B cell (primary cell): ENCODE measurements at regions not wholly inside any gene's neighbourhood (a gene's known extent, or its start where the extent isn't known, plus 50 kb on each side); places are given as distances from the start of the nearest gene placed in this dataset.

Source experiments
- ATAC-seq: fragments of 200-7000 bp; cut with Tn5 transposase; one replicate; pipeline ENCODE4 v1.10.0; 2021; ENCODE audit warnings: low read depth, mild to moderate bottlenecking, moderate number of reproducible peaks, moderate library complexity
- CTCF ChIA-PET: fragments of 350-600 bp; sonication (Branson Sonifier 250); formaldehyde crosslinking; loops from one replicate; lab custom pipeline; 2021; ENCODE audit warnings: antibody characterized with exemption, inconsistent platforms; lab: Charles Lee
- POLR2A ChIA-PET: fragments of 350-600 bp; sonication (Branson Sonifier 250); formaldehyde crosslinking; loops from one replicate; lab custom pipeline; 2021; ENCODE audit warnings: antibody characterized with exemption; lab: Charles Lee
- DNase-seq: peaks from one replicate; pipeline ENCODE4 v3.0.0; 2013
- H2AFZ ChIP-seq: 2 replicates; pipeline ENCODE4 v1.6.1; 2012; ENCODE audit warnings: mild to moderate bottlenecking, low read depth, low read length; ENCODE audit not compliant: insufficient read depth, poor library complexity, severe bottlenecking
- H3K27ac ChIP-seq, 2 donors: 1 replicate in 1 of 2; 2 replicates in 1 of 2; pipeline ENCODE4 v1.5.1; 2012 to 2013; ENCODE audit warnings: low read length in 2 of 2, mild to moderate bottlenecking in 2 of 2, moderate library complexity in 1 of 2
- H3K27me3 ChIP-seq, 4 experiments: fragments of 200-600 bp in 1 of 4; sonication (generic) in 1 of 4; replicated peaks in 1 of 4; 1 replicate in 2 of 4; 2 replicates in 2 of 4; pipeline versions ENCODE4 v1.6.1 to v1.7.0; 2013 to 2016; ENCODE audit warnings: low read length in 3 of 4, mild to moderate bottlenecking in 2 of 4, mixed read lengths in 1 of 4, moderate library complexity in 1 of 4; ENCODE audit not compliant: insufficient read depth in 4 of 4, control insufficient read depth in 3 of 4; ENCODE audit errors: control extremely low read depth in 1 of 4
- H3K36me3 ChIP-seq, 2 experiments: replicated peaks in 1 of 2; 1 replicate in 1 of 2; 2 replicates in 1 of 2; pipeline versions ENCODE4 v1.6.1 to v1.7.1; 2013; ENCODE audit warnings: low read length in 1 of 2; ENCODE audit not compliant: insufficient read depth in 2 of 2, control insufficient read depth in 1 of 2; ENCODE audit errors: control extremely low read depth in 1 of 2, extremely low read depth in 1 of 2
- H3K4me1 ChIP-seq, 2 donors: fragments of 200-600 bp in 1 of 2; sonication (generic) in 1 of 2; 1 replicate in 1 of 2; 2 replicates in 1 of 2; pipeline versions ENCODE4 v1.5.1 to v1.6.1; 2013 to 2017; ENCODE audit warnings: low read length in 2 of 2; ENCODE audit not compliant: control insufficient read depth in 2 of 2, insufficient read depth in 2 of 2
- H3K4me2 ChIP-seq: replicated peaks from 2 replicates; pipeline ENCODE3; 2012; ENCODE audit warnings: mild to moderate bottlenecking, low read depth, low read length; ENCODE audit not compliant: poor library complexity, severe bottlenecking
- H3K4me3 ChIP-seq, 5 experiments: fragments of 200-600 bp in 1 of 5; sonication (generic) in 1 of 5; 1 replicate in 3 of 5; 2 replicates in 2 of 5; pipeline versions ENCODE4 v1.5.1 to v1.7.0; 2011 to 2016; ENCODE audit warnings: low read length in 4 of 5, mild to moderate bottlenecking in 4 of 5, low read depth in 2 of 5, control low read depth in 1 of 5, moderate library complexity in 1 of 5; ENCODE audit not compliant: insufficient read depth in 1 of 5; ENCODE audit errors: control extremely low read depth in 1 of 5, extremely low read depth in 1 of 5
- H3K79me2 ChIP-seq: fragments of 200-600 bp; sonication (generic); one replicate; pipeline ENCODE4 v1.6.0; 2016; ENCODE audit warnings: low read length; ENCODE audit not compliant: control insufficient read depth, insufficient read depth
- H3K9ac ChIP-seq: fragments of 200-600 bp; sonication (generic); 2 replicates; pipeline ENCODE4 v1.6.1; 2017; ENCODE audit warnings: mild to moderate bottlenecking, low read length, moderate library complexity
- H3K9me3 ChIP-seq, 3 donors: one replicate each; pipeline versions ENCODE4 v1.6.1 to v1.7.1; 2013; ENCODE audit warnings: low read length in 2 of 3; ENCODE audit not compliant: control insufficient read depth in 2 of 3, insufficient read depth in 1 of 3; ENCODE audit errors: control extremely low read depth in 1 of 3
- H4K20me1 ChIP-seq: 2 replicates; pipeline ENCODE4 v1.6.0; 2012; ENCODE audit warnings: mild to moderate bottlenecking, low read length; ENCODE audit not compliant: insufficient read depth, control insufficient read depth, poor library complexity, severe bottlenecking
- H3K27ac Mint-ChIP-seq: one replicate; pipeline ENCODE4 v1.8.0; 2021; ENCODE audit warnings: mixed read lengths
- H3K27me3 Mint-ChIP-seq: one replicate; pipeline ENCODE4 v1.8.0; 2021; ENCODE audit warnings: mixed read lengths
- H3K4me1 Mint-ChIP-seq: one replicate; pipeline ENCODE4 v1.8.0; 2021; ENCODE audit warnings: mixed read lengths
- H3K4me3 Mint-ChIP-seq: one replicate; pipeline ENCODE4 v1.8.0; 2021; ENCODE audit warnings: mixed read lengths
- H3K9me3 Mint-ChIP-seq: one replicate; pipeline ENCODE4 v1.8.0; 2022; ENCODE audit warnings: mixed read lengths; ENCODE audit not compliant: insufficient read depth
- EZH2 ChIP-seq: IDR thresholded peaks from 2 replicates; pipeline ENCODE4 v1.6.1; 2012; ENCODE audit warnings: borderline replicate concordance, low read depth, mild to moderate bottlenecking, moderate library complexity, low read length; ENCODE audit not compliant: insufficient read depth, poor library complexity, severe bottlenecking
- WGBS: methylation state at CpG from one replicate; pipeline ENCODE4 v1.1.5; 2013; ENCODE audit warnings: missing lambda C conversion rate; ENCODE audit not compliant: insufficient coverage; 5-methylcytosine and 5-hydroxymethylcytosine counted together
- intact Hi-C: fragments of 100-400 bp; cut with micrococcal nuclease; formaldehyde crosslinking; loops from one replicate; pipeline ENCODE4 v1.10.0; 2022
- TF ChIP-seq, protein P1 (sequence below): fragments of 200-600 bp; IDR thresholded peaks from one replicate; pipeline ENCODE4 v1.8.0; 2022; ENCODE audit warnings: antibody characterized with exemption, mild to moderate bottlenecking

DNA sequence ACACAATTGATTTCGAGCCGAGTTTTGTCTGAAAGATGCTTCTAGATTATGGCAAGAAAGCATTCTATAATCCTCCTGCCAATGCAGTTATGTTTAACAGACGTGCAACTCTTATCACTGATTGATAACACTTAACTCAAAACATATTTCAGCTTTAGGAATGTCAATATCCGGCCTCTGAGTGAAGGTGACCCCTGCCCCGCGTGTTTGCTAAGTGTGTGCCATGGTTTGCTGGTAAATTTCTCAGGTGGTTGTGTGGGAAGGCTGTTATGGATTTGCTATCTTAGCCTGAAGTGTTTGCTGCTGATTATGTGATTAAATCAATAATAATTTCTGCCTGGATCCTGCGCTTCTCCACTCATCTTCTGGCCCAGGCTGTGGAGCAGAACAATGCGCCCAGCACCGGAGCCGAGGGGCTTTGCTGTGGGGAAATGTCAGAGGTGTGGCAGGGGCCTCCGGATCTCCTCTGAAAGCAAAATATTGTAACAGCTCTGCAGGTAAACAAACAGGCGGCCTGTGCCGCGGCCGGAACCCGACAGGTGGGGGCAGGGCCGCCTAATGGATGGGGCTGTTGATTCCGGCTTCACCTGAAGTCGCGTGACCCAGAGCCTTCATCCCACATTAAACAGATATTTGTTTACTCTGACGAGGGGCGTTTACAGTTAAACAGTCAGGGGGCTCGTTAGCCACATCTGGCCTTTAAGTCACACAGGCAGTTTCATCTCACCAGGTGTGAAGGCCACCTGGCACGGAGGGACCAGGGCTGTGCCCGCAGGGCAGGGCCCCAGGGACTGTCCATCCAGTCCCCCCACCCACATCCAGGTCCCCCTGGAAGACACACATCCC is 210.7 kb upstream of the SALL3 start:
- TF ChIP-seq, protein P1, sequence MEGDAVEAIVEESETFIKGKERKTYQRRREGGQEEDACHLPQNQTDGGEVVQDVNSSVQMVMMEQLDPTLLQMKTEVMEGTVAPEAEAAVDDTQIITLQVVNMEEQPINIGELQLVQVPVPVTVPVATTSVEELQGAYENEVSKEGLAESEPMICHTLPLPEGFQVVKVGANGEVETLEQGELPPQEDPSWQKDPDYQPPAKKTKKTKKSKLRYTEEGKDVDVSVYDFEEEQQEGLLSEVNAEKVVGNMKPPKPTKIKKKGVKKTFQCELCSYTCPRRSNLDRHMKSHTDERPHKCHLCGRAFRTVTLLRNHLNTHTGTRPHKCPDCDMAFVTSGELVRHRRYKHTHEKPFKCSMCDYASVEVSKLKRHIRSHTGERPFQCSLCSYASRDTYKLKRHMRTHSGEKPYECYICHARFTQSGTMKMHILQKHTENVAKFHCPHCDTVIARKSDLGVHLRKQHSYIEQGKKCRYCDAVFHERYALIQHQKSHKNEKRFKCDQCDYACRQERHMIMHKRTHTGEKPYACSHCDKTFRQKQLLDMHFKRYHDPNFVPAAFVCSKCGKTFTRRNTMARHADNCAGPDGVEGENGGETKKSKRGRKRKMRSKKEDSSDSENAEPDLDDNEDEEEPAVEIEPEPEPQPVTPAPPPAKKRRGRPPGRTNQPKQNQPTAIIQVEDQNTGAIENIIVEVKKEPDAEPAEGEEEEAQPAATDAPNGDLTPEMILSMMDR, result no peak
- no peak for TF ChIP-seq EZH2
- 57% methylated on average over 17 of the region's 25 CpGs for WGBS

DNA sequence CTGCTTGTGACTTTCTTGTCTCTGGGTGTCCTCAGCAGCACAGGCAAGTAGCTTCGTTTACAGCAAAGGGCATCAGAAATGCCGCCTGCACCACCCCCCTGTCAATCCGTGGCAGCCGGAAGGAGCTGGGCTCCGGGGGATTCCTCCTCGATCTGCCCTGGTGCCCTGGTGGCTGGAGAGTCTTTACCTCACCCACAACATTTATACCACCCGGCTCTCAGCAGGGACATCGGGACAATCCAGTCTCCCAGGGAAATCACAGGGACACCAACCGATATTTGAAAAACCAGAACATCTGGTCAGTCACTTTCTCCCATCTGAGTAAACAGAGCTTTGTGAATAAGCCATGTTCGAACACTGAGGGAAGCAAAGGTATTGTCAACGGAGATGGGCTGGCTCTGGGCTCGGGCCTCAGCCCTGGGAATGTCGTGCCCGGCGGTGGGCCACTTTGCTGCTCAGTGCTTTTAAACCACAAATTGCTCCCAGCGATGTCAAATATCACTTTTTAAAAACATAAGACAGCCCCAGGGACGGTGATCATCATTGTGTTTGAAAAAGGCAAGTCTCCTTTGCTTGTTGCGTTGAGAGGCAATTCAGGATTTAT is 210.0 kb upstream of the SALL3 start:
- H2AFZ ChIP-seq, result no peak overlapping the region
- H3K27me3 ChIP-seq, result no peaks in the 10 kb centered on the region
- ATAC-seq, result no peak
- H3K4me1 ChIP-seq, result no peaks in the 10 kb centered on the region
- H3K36me3 ChIP-seq, result no peaks in the 10 kb centered on the region
- H3K9ac ChIP-seq, result no peak overlapping the region
- no peak for TF ChIP-seq EZH2
- TF ChIP-seq, protein P1, result no peak
- H3K27ac ChIP-seq, result no peak overlapping the region
- Mint-ChIP-seq H3K4me1 (no peaks in the 10 kb centered on the region), H3K9me3 (no peaks in the 10 kb centered on the region), H3K27ac (no peak overlapping the region), H3K4me3 (no peak overlapping the region), H3K27me3 (no peaks in the 10 kb centered on the region)
- H4K20me1 ChIP-seq, result no peaks in the 10 kb centered on the region
- intact Hi-C loops, result no loop called here
- H3K79me2 ChIP-seq, result no peaks in the 10 kb centered on the region
- DNase-seq, result no peak
- H3K4me2 ChIP-seq, result no peak overlapping the region
- ChIA-PET POLR2A (no interaction called here), CTCF (no interaction called here)
- 71% methylated on average over 15 of the region's 18 CpGs for WGBS
- peaks cover 0 to 25% (median 0%) of the 10 kb centered on the region in 3 donors for H3K9me3 ChIP-seq
- H3K4me3 ChIP-seq, result no peak overlapping the region

More for the DNA sequence above, 210.7 kb upstream of the SALL3 start:
- H3K27me3 Mint-ChIP-seq, result no peaks in the 10 kb centered on the region
- H3K4me1 Mint-ChIP-seq, result no peaks in the 10 kb centered on the region
- H3K4me3 ChIP-seq, result no peak overlapping the region
- no peak overlapping the region for H3K27ac ChIP-seq
- H3K27ac Mint-ChIP-seq, result no peak overlapping the region
- ChIA-PET CTCF (no interaction called here), POLR2A (no interaction called here)
- H2AFZ ChIP-seq, result no peak overlapping the region
- H3K36me3 ChIP-seq, result no peaks in the 10 kb centered on the region
- intact Hi-C loops, result no loop called here
- H3K9me3 Mint-ChIP-seq, result no peaks in the 10 kb centered on the region
- no peaks in the 10 kb centered on the region for H4K20me1 ChIP-seq
- H3K79me2 ChIP-seq, result no peaks in the 10 kb centered on the region
- ATAC-seq (no peak), DNase-seq (no peak)
- H3K4me3 Mint-ChIP-seq, result no peak overlapping the region
- H3K4me1 ChIP-seq, result no peaks in the 10 kb centered on the region
- H3K9me3 ChIP-seq, result peaks cover 0 to 25% (median 0%) of the 10 kb centered on the region in 3 donors
- no peak overlapping the region for H3K4me2 ChIP-seq
- no peaks in the 10 kb centered on the region for H3K27me3 ChIP-seq
- H3K9ac ChIP-seq, result no peak overlapping the region
